BJ (cell line): ENCODE measurements at regions not wholly inside any gene's neighbourhood (a gene's known extent, or its start where the extent isn't known, plus 50 kb on each side); places are given as distances from the start of the nearest gene placed in this dataset.

Experiments
- CTCF ChIA-PET: fragments of 350-600 bp; formaldehyde crosslinking; extraction: SDS; loops from one replicate; lab custom pipeline; 2021; ENCODE audit warnings: antibody characterized with exemption, inconsistent platforms; lab: Yijun Ruan, JAX
- POLR2A ChIA-PET: fragments of 300-600 bp; sonication (Branson Sonifier 250); formaldehyde crosslinking; extraction: SDS; loops from one replicate; lab custom pipeline; 2021; ENCODE audit warnings: antibody characterized with exemption; lab: Charles Lee
- DNase-seq: peaks from one replicate; pipeline ENCODE4 v3.0.0-alpha.2; 2011; ENCODE audit warnings: low read depth
- H3K27me3 ChIP-seq: 2 replicates; pipeline ENCODE4 v1.6.0; 2011; ENCODE audit warnings: low read length; ENCODE audit not compliant: control insufficient read depth, insufficient read depth
- H3K36me3 ChIP-seq: 2 replicates; pipeline ENCODE4 v1.5.1; 2011; ENCODE audit warnings: low read length; ENCODE audit not compliant: control insufficient read depth, insufficient read depth
- H3K4me3 ChIP-seq: 2 replicates; pipeline ENCODE4 v1.5.1; 2011; ENCODE audit warnings: low read depth, mild to moderate bottlenecking, control low read depth, low read length
- CTCF ChIP-seq: IDR thresholded peaks from 2 replicates; pipeline ENCODE4 v1.5.1; 2011; ENCODE audit warnings: low read depth, mild to moderate bottlenecking, control low read depth, inconsistent platforms, low read length, moderate library complexity; ENCODE audit not compliant: insufficient read depth

GRCh38 chr5:87099291-87099839, 168.3 kb upstream of the RASA1 start:
- H3K27me3 ChIP-seq = no peaks in the 10 kb centered on the region
- ChIA-PET POLR2A (no interaction called here), CTCF (interaction anchor here (1.0 to 3.0 kb wide), 3 partner anchors 11 to 60 kb away, joined by 3 to 8 read pairs (median 3); no protein-coding TSS in a partner anchor)
- no peaks in the 10 kb centered on the region for H3K36me3 ChIP-seq
- DNase-seq = no peak
- TF ChIP-seq CTCF = no peak
- H3K4me3 ChIP-seq = no peak overlapping the region

- Histone ChIP-seq H3K27me3 (no peaks in the 10 kb centered on the region), H3K4me3 (no peak overlapping the region), H3K36me3 (no peaks in the 10 kb centered on the region)
- TF ChIP-seq CTCF = no peak
- POLR2A ChIA-PET = no interaction called here
- CTCF ChIA-PET = interaction anchor here (1.0 to 3.0 kb wide), 2 partner anchors 10 to 59 kb away, joined by 3 to 8 read pairs; no protein-coding TSS in a partner anchor
- DNase-seq = no peak
These were observed 167.7 kb upstream of the RASA1 start for GRCh38 chr5:87099968-87100367.

GRCh38 chr5:87101321-87101720, 166.4 kb upstream of the RASA1 start:
- POLR2A ChIA-PET = no interaction called here
- CTCF ChIA-PET = interaction anchor here (1.3 kb wide), 1 partner anchor 16 kb away, joined by 5 read pairs; no protein-coding TSS in a partner anchor
- no peak for DNase-seq
- Histone ChIP-seq H3K36me3 (no peaks in the 10 kb centered on the region), H3K27me3 (no peaks in the 10 kb centered on the region), H3K4me3 (no peak overlapping the region)
- no peak for TF ChIP-seq CTCF

- ChIA-PET POLR2A (no interaction called here), CTCF (no interaction called here)
- no peaks in the 10 kb centered on the region for H3K27me3 ChIP-seq
- TF ChIP-seq CTCF = no peak
- H3K36me3 ChIP-seq = no peaks in the 10 kb centered on the region
- H3K4me3 ChIP-seq = no peak overlapping the region
- DNase-seq = no peak
These were observed 164.8 kb upstream of the RASA1 start for GRCh38 chr5:87102841-87103240.

- DNase-seq = no peak
- H3K4me3 ChIP-seq = no peak overlapping the region
- TF ChIP-seq CTCF = no peak
- H3K27me3 ChIP-seq = no peaks in the 10 kb centered on the region
- ChIA-PET CTCF (no interaction called here), POLR2A (no interaction called here)
- H3K36me3 ChIP-seq = no peaks in the 10 kb centered on the region
These were observed 163.9 kb upstream of the RASA1 start for GRCh38 chr5:87103616-87104287.
